Activated CD4-positive, alpha-beta T cell treated with anti-CD3 and anti-CD28 coated beads for 36 hours (primary cell): ENCODE measurements at regions not wholly inside any gene's neighbourhood (a gene's known extent, or its start where the extent isn't known, plus 50 kb on each side); places are given as distances from the start of the nearest gene placed in this dataset.

Experiments used
- ATAC-seq: fragments of 200-7000 bp; cut with Tn5 transposase; one replicate; pipeline ENCODE4 v1.10.0; 2021; ENCODE audit warnings: mild to moderate bottlenecking, moderate library complexity
- CTCF ChIA-PET: fragments of 350-600 bp; sonication (Branson Sonifier 250); formaldehyde crosslinking; loops from one replicate; lab custom pipeline; 2021; ENCODE audit warnings: antibody characterized with exemption; lab: Charles Lee
- POLR2A ChIA-PET: fragments of 350-600 bp; sonication (Branson Sonifier 250); formaldehyde crosslinking; loops from one replicate; lab custom pipeline; 2021; ENCODE audit warnings: antibody characterized with exemption, inconsistent platforms; lab: Charles Lee
- DNase-seq: peaks from one replicate; pipeline ENCODE4 v3.0.0-alpha.2; 2020
- H3K27ac Mint-ChIP-seq: one replicate; pipeline ENCODE4 v1.8.0; 2021; ENCODE audit warnings: mixed read lengths
- H3K27me3 Mint-ChIP-seq: one replicate; pipeline ENCODE4 v1.8.0; 2021; ENCODE audit warnings: mixed read lengths
- H3K36me3 Mint-ChIP-seq: one replicate; pipeline ENCODE4 v1.8.0; 2021; ENCODE audit warnings: low read depth, mixed read lengths
- H3K4me1 Mint-ChIP-seq: one replicate; pipeline ENCODE4 v1.8.0; 2021; ENCODE audit warnings: mixed read lengths
- H3K4me3 Mint-ChIP-seq: one replicate; pipeline ENCODE4 v1.8.0; 2021; ENCODE audit warnings: mild to moderate bottlenecking, moderate library complexity, mixed read lengths
- H3K9me3 Mint-ChIP-seq: one replicate; pipeline ENCODE4 v1.8.0; 2021; ENCODE audit warnings: low read depth, mixed read lengths
- intact Hi-C, 2 experiments: fragments of 100-400 bp; cut with DNase I in 1 of 2; cut with micrococcal nuclease in 1 of 2; formaldehyde crosslinking; loops; one replicate each; pipeline versions ENCODE4 v1.14.2 to v1.15.1; 2022 to 2024; cut with DNase I, micrococcal nuclease

GRCh38 chr4:94395562-94395961 lies 52.9 kb upstream of the HPGDS start:
- H3K36me3 Mint-ChIP-seq = no peaks in the 10 kb centered on the region
- POLR2A ChIA-PET = no interaction called here
- H3K27me3 Mint-ChIP-seq = no peaks in the 10 kb centered on the region
- no peaks in the 10 kb centered on the region for H3K9me3 Mint-ChIP-seq
- no peak overlapping the region for H3K4me3 Mint-ChIP-seq
- H3K4me1 Mint-ChIP-seq = no peaks in the 10 kb centered on the region
- DNase-seq (no peak), ATAC-seq (no peak)
- H3K27ac Mint-ChIP-seq = no peak overlapping the region
- intact Hi-C loops = no loop called here
- CTCF ChIA-PET = interaction anchor here (0.8 to 2.5 kb wide), 4 partner anchors 12 to 93 kb away, joined by 4 to 14 read pairs (median 4); no protein-coding TSS in a partner anchor

DNA sequence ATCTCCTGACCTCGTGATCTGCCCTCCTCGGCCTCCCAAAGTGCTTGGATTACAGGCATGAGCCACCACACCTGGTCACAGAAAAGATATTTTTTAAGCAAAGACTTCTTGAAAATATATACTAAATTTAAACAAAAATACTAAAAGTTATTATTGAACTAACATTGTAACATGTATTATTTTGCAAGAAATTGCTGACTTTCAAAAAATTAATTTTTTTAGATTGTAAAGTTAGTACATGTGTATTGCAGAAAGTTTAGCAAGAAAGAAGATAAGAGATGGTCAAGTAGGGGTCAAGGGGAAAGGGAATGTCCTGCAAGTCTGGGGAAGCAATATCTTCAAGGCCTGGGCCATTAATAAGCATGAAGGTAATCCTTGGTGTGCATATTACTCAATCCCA lies 54.3 kb upstream of the HPGDS start:
- Mint-ChIP-seq H3K4me3 (no peak overlapping the region), H3K27me3 (no peaks in the 10 kb centered on the region), H3K4me1 (no peaks in the 10 kb centered on the region), H3K9me3 (no peaks in the 10 kb centered on the region), H3K27ac (no peak overlapping the region), H3K36me3 (no peaks in the 10 kb centered on the region)
- intact Hi-C loops = no loop called here
- DNase-seq (no peak), ATAC-seq (no peak)
- POLR2A ChIA-PET = no interaction called here
- CTCF ChIA-PET = no interaction called here

DNA sequence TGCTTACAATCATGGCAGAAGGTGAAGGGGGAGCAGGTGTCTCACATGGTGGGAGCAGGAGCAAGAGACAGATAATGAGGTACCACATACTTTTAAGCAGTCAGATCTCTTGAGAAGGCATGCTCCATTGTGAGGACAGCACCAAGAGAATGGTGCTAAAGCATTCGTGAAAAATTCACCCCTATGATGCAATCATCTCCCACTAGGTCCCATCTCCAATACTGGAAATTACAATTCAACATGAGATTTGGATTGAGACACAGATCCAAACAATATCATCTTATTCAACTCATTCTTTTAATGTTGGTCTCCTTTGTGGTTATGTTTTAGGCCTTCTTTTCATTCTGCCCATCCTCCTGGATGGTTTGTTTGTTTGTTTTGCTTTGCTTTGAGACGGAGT lies 54.1 kb upstream of the PDLIM5 start:
- CTCF ChIA-PET = interaction anchor here (2.2 kb wide), 1 partner anchor 11 kb away, joined by 7 read pairs; no protein-coding TSS in a partner anchor
- intact Hi-C loops = no loop called here

DNA sequence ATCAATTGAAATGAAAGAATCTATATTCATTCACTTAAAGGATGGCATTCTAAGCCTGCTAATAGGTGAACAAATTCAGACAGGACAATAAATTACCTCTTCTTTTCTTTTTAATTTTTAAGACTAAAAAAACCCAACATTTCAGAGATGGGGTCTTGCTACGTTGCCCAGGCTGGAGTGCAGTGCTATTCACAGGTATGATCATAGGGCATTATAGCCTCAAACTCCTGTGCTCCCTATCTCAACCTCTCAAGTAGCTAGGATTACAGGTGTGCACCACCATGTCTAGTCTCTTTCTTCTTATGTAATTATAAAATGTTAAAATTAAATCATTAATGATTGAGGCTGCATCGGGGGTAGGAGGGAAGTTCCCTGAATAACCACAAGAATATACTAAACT lies 52.5 kb upstream of the PDLIM5 start:
- Mint-ChIP-seq H3K36me3 (no peaks in the 10 kb centered on the region), H3K9me3 (no peaks in the 10 kb centered on the region), H3K4me1 (no peaks in the 10 kb centered on the region), H3K27ac (no peak overlapping the region), H3K27me3 (no peaks in the 10 kb centered on the region), H3K4me3 (no peak overlapping the region)
- POLR2A ChIA-PET = no interaction called here
- ATAC-seq (no peak), DNase-seq (no peak)
- intact Hi-C loops = no loop called here
- CTCF ChIA-PET = interaction anchor here (2.2 kb wide), 1 partner anchor 9 kb away, joined by 7 read pairs; no protein-coding TSS in a partner anchor

More for the DNA sequence above, 54.1 kb upstream of the PDLIM5 start:
- no peaks in the 10 kb centered on the region for H3K4me1 Mint-ChIP-seq
- POLR2A ChIA-PET = no interaction called here
- DNase-seq (no peak), ATAC-seq (no peak)
- H3K36me3 Mint-ChIP-seq = no peaks in the 10 kb centered on the region
- no peak overlapping the region for H3K27ac Mint-ChIP-seq
- no peaks in the 10 kb centered on the region for H3K27me3 Mint-ChIP-seq
- no peaks in the 10 kb centered on the region for H3K9me3 Mint-ChIP-seq
- no peak overlapping the region for H3K4me3 Mint-ChIP-seq

GRCh38 chr4:94399721-94400120 lies 52.0 kb upstream of the PDLIM5 start:
- DNase-seq = no peak
- Mint-ChIP-seq H3K27me3 (no peaks in the 10 kb centered on the region), H3K36me3 (no peaks in the 10 kb centered on the region), H3K4me3 (no peak overlapping the region), H3K27ac (no peak overlapping the region), H3K4me1 (no peaks in the 10 kb centered on the region), H3K9me3 (no peaks in the 10 kb centered on the region)
- POLR2A ChIA-PET = no interaction called here
- ATAC-seq = no peak
- intact Hi-C loops = no loop called here
- CTCF ChIA-PET = interaction anchor here (1.4 to 2.2 kb wide), 2 partner anchors 9 to 70 kb away, joined by 3 to 7 read pairs; no protein-coding TSS in a partner anchor

GRCh38 chr4:94400191-94400590 lies 51.6 kb upstream of the PDLIM5 start:
- CTCF ChIA-PET = interaction anchor here (1.4 kb wide), 1 partner anchor 70 kb away, joined by 3 read pairs; no protein-coding TSS in a partner anchor
- intact Hi-C loops = no loop called here
- no peaks in the 10 kb centered on the region for H3K9me3 Mint-ChIP-seq
- ATAC-seq = no peak
- no peaks in the 10 kb centered on the region for H3K27me3 Mint-ChIP-seq
- POLR2A ChIA-PET = no interaction called here
- H3K4me1 Mint-ChIP-seq = no peaks in the 10 kb centered on the region
- no peak for DNase-seq
- H3K4me3 Mint-ChIP-seq = no peak overlapping the region
- H3K36me3 Mint-ChIP-seq = no peaks in the 10 kb centered on the region
- no peak overlapping the region for H3K27ac Mint-ChIP-seq
